IPS DF 4.7 (cell line): ENCODE measurements at regions not wholly inside any gene's neighbourhood (a gene's known extent, or its start where the extent isn't known, plus 50 kb on each side); places are given as distances from the start of the nearest gene placed in this dataset.
A peak's percentile ranks its signal among the peaks of the same experiment; 100 is the strongest.
"Not testable (repeated sequence)": the region's sequence is repeated elsewhere in the genome, so short reads cannot be mapped to it uniquely, and the experiment has no call there.

Experiments
- DNase-seq: peaks from one replicate; pipeline ENCODE4 v3.0.0-alpha.2; 2013; ENCODE audit warnings: low spot score; ENCODE audit errors: extremely low read depth

GRCh38 chr5:36389245-36389644 is 87.5 kb upstream of the RANBP3L start:
- no peak for DNase-seq

DNA sequence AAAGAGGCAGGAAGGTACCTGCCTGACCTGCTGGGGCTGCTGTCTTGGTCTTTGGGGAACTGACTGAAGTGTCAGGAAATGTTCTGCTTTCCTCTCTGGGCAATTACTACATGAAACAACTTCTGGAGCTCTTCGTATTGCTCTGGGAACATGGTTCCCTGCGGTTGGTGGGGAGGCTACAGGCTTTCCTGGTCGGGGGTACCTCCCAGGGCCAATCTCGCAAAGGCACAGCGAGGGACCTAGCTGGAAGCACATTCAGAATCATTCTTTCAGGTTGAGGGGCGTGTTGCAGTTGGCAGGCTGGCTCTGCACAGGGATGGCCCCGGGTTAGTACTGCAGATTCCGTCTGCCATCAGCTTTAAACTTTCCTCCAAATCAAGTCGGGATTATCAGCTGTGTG is 88.9 kb upstream of the RANBP3L start:
- DNase-seq = no peak

GRCh38 chr5:36392186-36392585 is 90.5 kb upstream of the RANBP3L start:
- no peak for DNase-seq

GRCh38 chr5:36392818-36393217 is 91.1 kb upstream of the RANBP3L start:
- DNase-seq = no peak

GRCh38 chr5:36393656-36394428 is 92.1 kb upstream of the RANBP3L start:
- DNase-seq = no peak

DNA sequence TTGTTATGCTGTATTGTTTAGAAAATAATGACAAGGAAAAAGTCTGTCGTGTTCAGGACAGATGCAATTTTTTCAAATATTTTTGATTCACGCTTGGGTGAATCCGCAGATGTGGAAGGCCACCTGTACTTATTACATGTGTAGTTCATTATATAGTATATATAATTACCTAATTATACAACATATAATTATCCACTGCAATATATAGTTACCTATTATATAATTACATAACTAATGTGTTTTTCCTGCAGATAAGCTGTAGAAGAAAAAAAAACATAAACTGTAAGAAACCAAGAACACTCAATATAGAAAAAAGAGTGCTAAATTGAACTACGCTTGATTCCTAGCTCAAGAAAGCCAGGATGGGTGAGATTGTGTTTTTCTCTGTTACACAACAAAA is 93.6 kb upstream of the RANBP3L start:
- no peak for DNase-seq

DNA sequence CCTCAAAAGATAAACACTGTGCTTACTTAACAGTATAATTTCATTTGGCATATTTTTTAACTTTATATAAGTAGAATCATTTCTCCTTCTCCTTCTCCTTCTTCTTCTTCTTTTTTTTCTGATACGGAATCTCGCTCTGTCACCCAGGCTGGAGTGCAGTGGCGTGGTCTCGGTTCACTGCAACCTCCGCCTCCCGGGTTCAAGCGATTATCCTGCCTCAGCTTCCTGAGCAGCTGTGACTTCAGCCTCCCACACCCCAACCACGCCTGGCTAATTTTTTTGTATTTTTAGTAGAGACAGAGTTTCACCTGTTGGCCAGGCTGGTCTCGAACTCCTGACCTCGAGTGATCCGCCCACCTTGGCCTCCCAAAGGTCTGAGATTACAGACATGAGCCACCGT is 94.2 kb upstream of the RANBP3L start:
- DNase-seq = not testable (repeated sequence)

GRCh38 chr5:36396640-36397039 is 94.9 kb upstream of the RANBP3L start:
- DNase-seq = no peak

GRCh38 chr5:36397901-36398536 is 96.3 kb upstream of the RANBP3L start:
- DNase-seq = no peak

DNA sequence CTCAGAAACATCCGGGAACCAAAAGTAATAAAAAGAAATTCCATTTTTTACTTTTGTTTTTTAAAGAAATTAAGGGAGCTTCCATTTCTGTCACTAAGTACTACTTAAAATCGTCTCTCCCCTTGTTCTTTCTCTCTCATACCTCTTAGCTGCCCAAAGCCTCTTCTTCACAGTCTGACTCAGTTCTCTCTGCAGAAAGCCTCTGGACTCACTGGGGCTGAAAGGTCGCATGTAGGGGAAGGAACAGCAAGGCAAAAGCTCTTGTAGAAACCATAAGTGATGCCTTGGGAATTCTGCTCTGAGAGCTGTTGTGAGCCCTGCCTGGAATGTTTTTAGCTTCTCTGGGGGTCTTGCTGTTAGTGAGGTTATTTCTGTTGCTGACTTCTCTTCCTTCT is 100.8 kb upstream of the RANBP3L start:
- no peak for DNase-seq

DNA sequence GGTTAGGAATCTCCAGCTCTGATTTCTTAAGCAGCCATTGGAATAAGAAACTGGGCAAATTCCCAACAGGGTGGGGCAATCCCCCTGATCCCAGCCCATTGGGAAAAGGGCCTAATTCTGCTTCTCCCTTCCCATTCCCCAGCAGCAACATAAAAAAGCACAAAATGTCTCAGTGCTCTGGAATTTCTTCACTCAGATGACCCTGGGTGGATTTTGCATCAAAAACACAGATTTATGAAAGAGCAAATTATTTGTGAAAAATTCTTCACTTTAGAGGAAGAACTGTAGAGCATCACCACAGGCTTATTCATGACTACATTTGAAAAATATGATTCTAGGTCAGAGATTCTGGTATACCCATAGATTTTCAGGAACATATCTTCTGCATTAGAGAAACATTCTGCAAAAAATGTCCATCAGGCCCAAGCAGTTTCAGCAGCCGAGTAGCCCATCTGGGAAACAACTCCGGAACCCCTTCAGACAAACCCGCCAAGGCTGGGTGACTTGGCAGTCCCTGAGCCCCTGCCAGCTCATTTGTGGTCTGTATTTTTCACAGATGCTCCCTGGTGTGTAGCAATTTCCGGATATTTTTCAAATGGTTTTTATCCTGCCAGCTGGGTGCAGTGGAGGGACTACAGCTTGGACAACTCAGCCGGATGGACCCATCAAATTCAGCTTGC is 102.1 kb upstream of the RANBP3L start:
- no peak for DNase-seq

- no peak for DNase-seq
Observed at GRCh38 chr5:36406023-36406422, 104.3 kb upstream of the RANBP3L start.

DNA sequence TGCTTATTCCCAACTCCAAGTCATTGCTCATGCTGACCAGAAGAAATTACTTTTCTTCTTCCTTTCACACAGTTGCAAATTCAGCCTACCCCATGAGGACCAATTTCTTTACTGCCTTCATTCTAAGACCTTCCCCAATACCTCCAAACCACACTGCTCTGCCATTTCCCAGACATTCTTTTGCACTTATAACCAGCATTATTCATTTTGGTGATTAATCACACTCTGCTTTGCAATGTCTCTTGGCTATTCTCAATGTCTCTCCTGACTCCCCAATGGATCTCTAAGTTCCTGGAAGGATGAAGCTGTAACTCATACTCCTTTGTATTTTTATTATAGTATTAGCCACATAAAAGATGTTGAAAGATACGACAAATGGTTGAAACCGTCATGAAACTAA is 105.7 kb upstream of the RANBP3L start:
- no peak for DNase-seq

DNA sequence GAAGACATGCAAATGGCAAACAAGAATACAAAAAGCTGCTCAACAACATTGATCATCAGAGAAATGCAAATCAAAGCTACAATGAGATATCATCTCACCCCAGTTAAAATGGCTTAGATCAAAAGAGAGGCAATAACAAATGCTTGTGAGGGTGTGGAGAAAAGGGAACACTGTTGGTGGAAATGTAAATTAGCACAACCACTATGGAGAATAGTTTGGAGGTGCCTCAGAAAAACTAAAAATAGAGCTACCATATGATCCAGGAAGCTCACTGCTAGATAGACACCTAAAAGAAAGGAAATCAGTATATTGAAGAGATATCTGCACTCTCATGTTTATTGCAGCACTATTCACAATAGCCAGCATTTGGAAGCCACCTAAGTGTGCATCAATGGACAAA is 108.0 kb upstream of the RANBP3L start:
- not testable (repeated sequence) for DNase-seq

GRCh38 chr5:36410672-36411071 is 109.0 kb upstream of the RANBP3L start:
- DNase-seq = not testable (repeated sequence)

DNA sequence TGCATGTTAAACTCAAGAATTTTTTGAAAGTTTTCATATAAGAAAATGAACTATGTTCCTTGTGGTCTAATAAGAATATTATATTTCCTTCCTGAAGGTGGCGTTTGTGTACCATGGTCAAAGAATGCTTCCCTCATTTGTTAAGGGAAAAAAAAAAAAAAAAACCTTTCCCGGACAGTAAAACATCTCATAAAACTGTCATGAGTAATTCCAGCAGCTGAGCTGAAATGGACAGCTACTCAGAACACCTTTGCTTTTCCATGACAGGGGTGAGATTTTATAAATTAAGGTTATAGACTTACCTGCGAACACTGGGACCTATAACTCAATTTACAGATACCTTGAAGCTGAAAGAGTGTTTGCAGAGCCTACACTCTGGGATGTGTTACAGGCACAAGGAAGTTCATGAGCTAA is 113.2 kb upstream of the RANBP3L start:
- DNase-seq = no peak

DNA sequence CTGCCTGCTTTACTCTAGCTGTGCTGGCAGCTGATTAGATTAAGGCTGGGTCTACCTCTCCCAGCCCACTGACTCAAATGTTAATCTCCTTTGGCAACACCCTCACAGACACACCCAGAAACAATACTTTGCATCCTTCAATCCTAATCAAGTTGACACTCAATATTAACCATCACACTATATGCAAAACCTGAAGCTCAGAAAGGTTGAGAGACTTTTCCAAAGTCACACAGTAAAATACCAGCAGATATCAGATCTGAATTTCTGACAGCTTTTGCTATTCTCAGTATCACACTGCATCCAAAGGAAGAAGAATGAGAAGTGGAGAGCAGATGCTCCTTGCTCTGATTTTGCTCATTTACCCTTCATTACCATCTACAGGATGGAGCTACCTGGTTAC is 114.9 kb upstream of the RANBP3L start:
- DNase-seq = no peak

DNA sequence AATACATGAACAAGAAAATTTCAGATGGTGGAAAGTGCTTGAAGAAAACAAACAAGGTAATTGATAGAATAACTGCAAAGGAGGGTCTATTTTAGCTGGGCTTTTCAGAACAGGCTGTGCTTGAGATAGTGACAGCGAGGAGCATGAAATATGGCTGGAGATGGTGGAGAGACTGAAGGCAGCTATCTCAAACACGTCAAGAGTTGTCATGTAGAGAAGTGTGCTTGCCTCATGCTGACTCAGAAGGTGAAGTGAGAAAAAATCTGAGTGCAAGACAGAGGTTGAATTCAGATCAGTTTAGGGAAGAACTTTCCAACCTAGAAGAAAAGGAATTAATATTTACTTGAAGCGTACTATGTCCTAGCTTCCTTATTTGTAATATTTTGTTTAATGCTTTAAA is 115.5 kb upstream of the RANBP3L start:
- no peak for DNase-seq

- DNase-seq = peak; percentile 81
Observed at GRCh38 chr5:36417668-36418067, 116.0 kb upstream of the RANBP3L start.

DNA sequence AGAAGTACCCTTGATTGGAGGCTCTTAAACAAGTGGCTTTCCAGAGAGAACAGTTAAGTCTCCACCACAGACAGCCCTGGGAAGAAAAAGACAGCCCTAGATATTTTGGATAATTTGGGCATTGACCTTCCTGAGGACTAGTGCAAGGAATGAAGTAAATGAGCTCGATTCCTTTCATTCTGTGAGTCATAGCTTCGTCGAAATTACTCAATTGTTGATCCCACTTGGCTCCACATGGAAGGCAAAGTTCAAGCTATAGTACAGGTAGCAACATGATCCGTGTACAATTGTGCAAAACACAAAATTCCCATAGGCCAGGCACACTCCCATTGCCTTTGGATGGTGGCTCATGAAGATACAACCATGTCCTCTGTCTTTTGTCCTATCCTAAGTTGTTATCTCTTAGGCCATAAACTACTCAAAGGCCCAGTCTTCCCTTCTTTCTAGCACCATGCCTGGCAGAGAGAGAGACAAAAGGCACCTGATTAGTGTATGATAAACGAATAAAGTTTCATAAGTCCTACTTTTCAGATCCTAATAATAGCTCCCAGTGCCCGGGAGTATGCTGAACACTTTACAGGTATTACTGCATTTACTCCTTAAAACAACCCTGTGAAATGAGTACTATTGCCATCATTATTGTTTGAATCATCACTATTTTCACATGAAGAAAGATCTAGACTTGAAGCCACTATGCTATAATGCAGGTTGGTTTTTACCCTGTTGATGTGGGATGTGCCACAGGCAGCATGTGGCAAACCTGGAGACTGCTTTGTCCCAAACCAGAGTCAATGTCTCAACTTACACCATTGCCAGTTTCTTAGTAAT is 116.7 kb upstream of the RANBP3L start:
- no peak for DNase-seq

GRCh38 chr5:36421256-36421655 is 119.6 kb upstream of the RANBP3L start:
- DNase-seq = no peak

DNA sequence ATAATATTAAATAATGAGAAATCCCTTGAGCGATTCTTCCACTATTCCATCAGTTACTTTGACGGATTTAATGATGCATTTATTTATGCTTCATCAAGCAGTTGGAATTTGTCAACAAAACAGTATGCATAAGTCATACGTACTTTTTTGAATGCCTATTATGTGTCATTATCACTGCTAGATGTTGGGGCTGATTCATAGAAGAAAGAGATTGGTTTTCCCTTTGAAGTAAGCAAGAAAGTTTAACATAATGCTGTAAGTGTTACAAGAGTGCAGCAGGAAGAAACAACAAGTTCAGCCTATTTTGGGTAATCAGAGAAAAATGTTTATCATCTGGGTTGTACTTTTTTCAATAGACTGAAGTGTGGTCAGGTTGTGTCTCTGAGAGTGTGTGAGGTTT is 121.2 kb upstream of the RANBP3L start:
- no peak for DNase-seq
